ENCODE measurements at regions not wholly inside any gene's neighbourhood (a gene's known extent, or its start where the extent isn't known, plus 50 kb on each side); places are given as distances from the start of the nearest gene placed in this dataset.

DNA sequence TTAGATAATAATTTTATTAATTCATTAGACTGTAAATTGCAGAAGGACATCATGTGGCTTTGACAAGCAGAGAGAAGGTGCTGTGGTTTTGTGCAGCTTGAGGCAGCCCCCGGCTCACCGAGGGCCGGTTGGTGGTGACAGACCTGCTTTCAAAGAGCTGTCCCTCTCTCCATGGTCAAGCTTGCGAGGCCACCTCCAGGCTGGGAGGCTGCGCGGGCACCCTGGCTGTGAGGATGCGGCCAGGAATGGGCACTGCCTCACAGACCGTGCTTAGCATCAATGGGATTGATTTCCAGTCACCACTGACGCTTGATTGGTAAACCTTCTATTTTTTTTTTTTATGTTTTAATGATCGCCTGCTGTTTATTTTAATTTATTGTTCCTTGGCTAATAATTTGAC, 690.9 kb downstream of the GALR1 start:
- H3K9me3 ChIP-seq (replicated peaks in 1 of 2; ENCODE audit: control insufficient read depth in 1 of 2, insufficient read depth in 1 of 2, low read length in 2 of 2), result no peaks in the 10 kb centered on the region
- no peak for DNase-seq
- Mint-ChIP-seq H3K36me3 (no peaks in the 10 kb centered on the region), H3K27me3 (ENCODE audit: low read depth in 3 of 3) (peaks cover 0 to 2% (median 1%) of the 10 kb centered on the region in 3 donors), H3K4me1 (no peaks in the 10 kb centered on the region), H3K9me3 (peaks cover 0 to 6% (median 0%) of the 10 kb centered on the region in 7 donors), H3K4me3 (no peak overlapping the region), H3K27ac (no peak overlapping the region)
- no peaks in the 10 kb centered on the region for H3K79me2 ChIP-seq (ENCODE audit: insufficient read depth, low read length)
- H3K27ac ChIP-seq (ENCODE audit: low read depth in 1 of 2, low read length in 2 of 2), result no peak overlapping the region
- no peak overlapping the region for H2AFZ ChIP-seq (ENCODE audit: insufficient read depth, low read depth, low read length, poor library complexity, severe bottlenecking)
- H3K36me3 ChIP-seq (replicated peaks in 1 of 2; ENCODE audit: control insufficient read depth in 1 of 2, insufficient read depth in 2 of 2, low read length in 2 of 2), result no peaks in the 10 kb centered on the region
- WGBS (ENCODE audit: insufficient coverage), result 92% methylated on average over 8 of the region's 10 CpGs
- no peak overlapping the region for H3K9ac ChIP-seq (ENCODE audit: insufficient read depth, low read length, poor library complexity, severe bottlenecking)
- H4K20me1 ChIP-seq (ENCODE audit: insufficient read depth, low read length), result no peaks in the 10 kb centered on the region
- TF ChIP-seq, protein P1, sequence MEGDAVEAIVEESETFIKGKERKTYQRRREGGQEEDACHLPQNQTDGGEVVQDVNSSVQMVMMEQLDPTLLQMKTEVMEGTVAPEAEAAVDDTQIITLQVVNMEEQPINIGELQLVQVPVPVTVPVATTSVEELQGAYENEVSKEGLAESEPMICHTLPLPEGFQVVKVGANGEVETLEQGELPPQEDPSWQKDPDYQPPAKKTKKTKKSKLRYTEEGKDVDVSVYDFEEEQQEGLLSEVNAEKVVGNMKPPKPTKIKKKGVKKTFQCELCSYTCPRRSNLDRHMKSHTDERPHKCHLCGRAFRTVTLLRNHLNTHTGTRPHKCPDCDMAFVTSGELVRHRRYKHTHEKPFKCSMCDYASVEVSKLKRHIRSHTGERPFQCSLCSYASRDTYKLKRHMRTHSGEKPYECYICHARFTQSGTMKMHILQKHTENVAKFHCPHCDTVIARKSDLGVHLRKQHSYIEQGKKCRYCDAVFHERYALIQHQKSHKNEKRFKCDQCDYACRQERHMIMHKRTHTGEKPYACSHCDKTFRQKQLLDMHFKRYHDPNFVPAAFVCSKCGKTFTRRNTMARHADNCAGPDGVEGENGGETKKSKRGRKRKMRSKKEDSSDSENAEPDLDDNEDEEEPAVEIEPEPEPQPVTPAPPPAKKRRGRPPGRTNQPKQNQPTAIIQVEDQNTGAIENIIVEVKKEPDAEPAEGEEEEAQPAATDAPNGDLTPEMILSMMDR (IDR thresholded peaks at IDR 0.05), result no peak
- no peak overlapping the region for H3K4me2 ChIP-seq (replicated peaks; ENCODE audit: extremely low read depth, low read length, poor library complexity, severe bottlenecking)
- no peaks in the 10 kb centered on the region for H3K27me3 ChIP-seq (ENCODE audit: control insufficient read depth in 2 of 2, insufficient read depth in 2 of 2, low read length in 2 of 2)
- no peaks in the 10 kb centered on the region for H3K4me1 ChIP-seq (ENCODE audit: control insufficient read depth in 1 of 2, insufficient read depth in 2 of 2, low read length in 2 of 2)
- H3K4me3 ChIP-seq (replicated peaks in 1 of 3; ENCODE audit: low read depth in 2 of 3, low read length in 3 of 3), result no peak overlapping the region
- intact Hi-C loops (cut with micrococcal nuclease), result no loop called here

GRCh38 chr18:77944533-77944932, 694.9 kb downstream of the GALR1 start:
- H3K9me3 ChIP-seq (replicated peaks in 1 of 2; ENCODE audit: control insufficient read depth in 1 of 2, insufficient read depth in 1 of 2, low read length in 2 of 2), result no peaks in the 10 kb centered on the region
- no peak overlapping the region for H2AFZ ChIP-seq (ENCODE audit: insufficient read depth, low read depth, low read length, poor library complexity, severe bottlenecking)
- H3K4me1 ChIP-seq (ENCODE audit: control insufficient read depth in 1 of 2, insufficient read depth in 2 of 2, low read length in 2 of 2), result no peaks in the 10 kb centered on the region
- DNase-seq, result no peak
- H3K4me2 ChIP-seq (replicated peaks; ENCODE audit: extremely low read depth, low read length, poor library complexity, severe bottlenecking), result no peak overlapping the region
- no peak overlapping the region for H3K9ac ChIP-seq (ENCODE audit: insufficient read depth, low read length, poor library complexity, severe bottlenecking)
- no peaks in the 10 kb centered on the region for H4K20me1 ChIP-seq (ENCODE audit: insufficient read depth, low read length)
- no peak overlapping the region for H3K27ac Mint-ChIP-seq
- H3K36me3 ChIP-seq (replicated peaks in 1 of 2; ENCODE audit: control insufficient read depth in 1 of 2, insufficient read depth in 2 of 2, low read length in 2 of 2), result no peaks in the 10 kb centered on the region
- no peaks in the 10 kb centered on the region for H3K36me3 Mint-ChIP-seq
- H3K4me3 Mint-ChIP-seq, result no peak overlapping the region
- TF ChIP-seq, protein P1 (IDR thresholded peaks at IDR 0.05), result no peak
- no peak overlapping the region for H3K27ac ChIP-seq (ENCODE audit: low read depth in 1 of 2, low read length in 2 of 2)
- H3K27me3 Mint-ChIP-seq (ENCODE audit: low read depth in 3 of 3), result peaks cover 0 to 3% (median 2%) of the 10 kb centered on the region in 3 donors
- no peaks in the 10 kb centered on the region for H3K79me2 ChIP-seq (ENCODE audit: insufficient read depth, low read length)
- H3K4me3 ChIP-seq (replicated peaks in 1 of 3; ENCODE audit: low read depth in 2 of 3, low read length in 3 of 3), result no peak overlapping the region
- 90% methylated on average over 7 of the region's 7 CpGs for WGBS (ENCODE audit: insufficient coverage)
- intact Hi-C loops (cut with micrococcal nuclease), result no loop called here
- no peaks in the 10 kb centered on the region for H3K4me1 Mint-ChIP-seq
- no peaks in the 10 kb centered on the region for H3K27me3 ChIP-seq (ENCODE audit: control insufficient read depth in 2 of 2, insufficient read depth in 2 of 2, low read length in 2 of 2)
- peaks cover 0 to 2% (median 0%) of the 10 kb centered on the region in 7 donors for H3K9me3 Mint-ChIP-seq
